ACC112 (cell line): ENCODE measurements at regions not wholly inside any gene's neighbourhood (a gene's known extent, or its start where the extent isn't known, plus 50 kb on each side); places are given as distances from the start of the nearest gene placed in this dataset.

ENCODE experiments used
- H2AFZ ChIP-seq: fragments of 200-600 bp; sonication (generic); one replicate; pipeline ENCODE4 v1.6.0; 2017; ENCODE audit warnings: antibody characterized with exemption, low read length; ENCODE audit not compliant: unreplicated experiment
- H3K27ac ChIP-seq: fragments of 200-600 bp; sonication (generic); 2 replicates; pipeline ENCODE4 v1.5.1; 2014; ENCODE audit warnings: low read depth, mild to moderate bottlenecking, antibody characterized with exemption, low read length, moderate library complexity
- H3K27me3 ChIP-seq: fragments of 200-600 bp; sonication (generic); 2 replicates; pipeline ENCODE4 v1.6.1; 2014; ENCODE audit warnings: mild to moderate bottlenecking, antibody characterized with exemption, low read length, moderate library complexity, mixed read lengths; ENCODE audit not compliant: insufficient read depth
- H3K36me3 ChIP-seq: fragments of 200-600 bp; sonication (generic); 2 replicates; pipeline ENCODE4 v1.6.1; 2016; ENCODE audit warnings: mild to moderate bottlenecking, antibody characterized with exemption, low read length, moderate library complexity, mixed read lengths; ENCODE audit not compliant: insufficient read depth
- H3K4me1 ChIP-seq: fragments of 200-600 bp; sonication (generic); one replicate; pipeline ENCODE4 v1.6.1; 2016; ENCODE audit warnings: low read length, mixed read lengths; ENCODE audit not compliant: insufficient read depth, unreplicated experiment, control insufficient read depth
- H3K4me3 ChIP-seq: fragments of 200-600 bp; sonication (generic); 2 replicates; pipeline ENCODE4 v1.5.1; 2014; ENCODE audit warnings: mild to moderate bottlenecking, low read depth, low read length
- H3K79me2 ChIP-seq: fragments of 200-600 bp; sonication (generic); one replicate; pipeline ENCODE4 v1.6.0; 2016; ENCODE audit warnings: low read length; ENCODE audit not compliant: control insufficient read depth, unreplicated experiment, insufficient read depth

DNA sequence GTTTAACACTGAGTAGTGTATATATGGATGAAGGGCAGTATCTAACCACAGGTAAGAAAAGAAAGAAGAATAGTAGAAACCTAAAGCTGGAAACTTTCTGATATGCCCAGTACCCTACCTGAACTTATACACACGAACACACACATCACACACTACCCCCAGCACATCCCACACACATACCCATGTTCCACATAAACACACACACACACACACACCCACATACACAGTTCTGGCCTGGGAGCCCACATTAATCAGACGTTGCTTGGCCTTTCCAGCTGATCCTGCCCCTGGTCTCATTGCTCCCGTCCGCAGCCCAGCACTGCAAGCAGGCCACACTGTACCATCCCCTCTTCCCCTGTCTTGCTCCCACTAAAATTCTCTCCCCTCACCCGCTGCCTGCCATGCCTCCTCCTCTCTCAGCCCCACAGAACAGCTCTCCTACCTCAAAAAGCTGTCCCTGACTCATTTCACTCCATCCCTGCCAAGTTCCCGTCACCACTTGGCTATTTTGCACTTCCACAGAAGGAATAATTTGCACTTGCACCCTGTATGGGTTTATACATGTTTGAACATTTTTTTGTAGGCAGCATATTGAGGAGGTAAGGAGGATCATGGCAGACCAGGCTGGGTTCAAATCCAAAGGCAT is 185.8 kb upstream of the PPP2R3A start:
- Histone ChIP-seq H3K36me3 (no peaks in the 10 kb centered on the region), H3K79me2 (no peaks in the 10 kb centered on the region), H2AFZ (no peak overlapping the region), H3K27ac (no peak overlapping the region), H3K4me1 (no peaks in the 10 kb centered on the region), H3K27me3 (no peaks in the 10 kb centered on the region), H3K4me3 (no peak overlapping the region)

GRCh38 chr3:135781026-135781815 is 184.3 kb upstream of the PPP2R3A start:
- H3K79me2 ChIP-seq: no peaks in the 10 kb centered on the region
- no peak overlapping the region for H3K27ac ChIP-seq
- H3K4me3 ChIP-seq: no peak overlapping the region
- H3K27me3 ChIP-seq: no peaks in the 10 kb centered on the region
- H2AFZ ChIP-seq: no peak overlapping the region
- no peaks in the 10 kb centered on the region for H3K36me3 ChIP-seq
- H3K4me1 ChIP-seq: no peaks in the 10 kb centered on the region

DNA sequence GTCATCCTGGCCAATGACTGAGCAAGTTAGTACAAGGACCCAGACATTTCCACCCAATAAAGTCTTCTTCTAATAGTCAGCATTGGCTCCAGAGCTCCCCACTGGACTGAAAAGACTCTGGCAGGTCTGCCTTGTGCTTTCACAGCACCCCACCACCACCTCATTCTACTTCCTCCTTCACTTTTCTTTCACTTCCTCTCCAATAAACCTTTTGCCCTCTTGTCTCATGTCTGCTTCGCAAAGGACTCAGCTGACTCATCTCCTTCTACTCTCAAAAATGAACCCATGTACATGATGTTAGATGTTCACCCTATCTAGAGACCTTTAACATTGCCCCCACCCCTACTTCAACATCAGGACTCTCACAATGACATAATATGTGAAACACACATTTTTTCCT is 181.0 kb upstream of the PPP2R3A start:
- Histone ChIP-seq H3K4me1 (no peaks in the 10 kb centered on the region), H3K27ac (no peak overlapping the region), H3K36me3 (no peaks in the 10 kb centered on the region), H3K79me2 (no peaks in the 10 kb centered on the region), H2AFZ (no peak overlapping the region), H3K4me3 (no peak overlapping the region), H3K27me3 (no peaks in the 10 kb centered on the region)

DNA sequence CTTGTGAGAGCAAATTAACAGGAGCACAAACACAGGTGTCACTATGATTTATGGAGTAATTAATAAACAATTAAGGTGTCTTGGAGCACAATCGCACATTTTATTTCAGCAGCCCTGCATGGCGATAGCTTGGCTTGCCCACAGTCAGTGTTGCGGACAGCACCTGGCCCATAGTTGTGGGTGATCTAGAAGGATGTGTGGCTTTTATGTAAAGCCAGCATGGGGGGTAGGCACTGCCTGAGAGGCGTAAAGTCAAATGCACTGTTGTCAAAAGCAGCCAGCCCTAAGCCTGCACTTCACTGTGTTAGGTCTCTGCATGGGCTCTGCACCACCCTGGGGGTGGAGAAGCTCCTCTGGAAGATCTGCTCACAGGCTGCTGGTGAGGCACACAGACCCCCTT is 177.4 kb upstream of the PPP2R3A start:
- Histone ChIP-seq H3K79me2 (no peaks in the 10 kb centered on the region), H3K36me3 (no peaks in the 10 kb centered on the region), H3K27me3 (no peaks in the 10 kb centered on the region), H3K27ac (no peak overlapping the region), H3K4me1 (no peaks in the 10 kb centered on the region), H3K4me3 (no peak overlapping the region), H2AFZ (no peak overlapping the region)

- Histone ChIP-seq H3K79me2 (no peaks in the 10 kb centered on the region), H2AFZ (no peak overlapping the region), H3K27ac (no peak overlapping the region), H3K4me3 (no peak overlapping the region), H3K4me1 (no peaks in the 10 kb centered on the region), H3K36me3 (no peaks in the 10 kb centered on the region), H3K27me3 (no peaks in the 10 kb centered on the region)
Measured at GRCh38 chr3:135788978-135789377, 176.6 kb upstream of the PPP2R3A start.

DNA sequence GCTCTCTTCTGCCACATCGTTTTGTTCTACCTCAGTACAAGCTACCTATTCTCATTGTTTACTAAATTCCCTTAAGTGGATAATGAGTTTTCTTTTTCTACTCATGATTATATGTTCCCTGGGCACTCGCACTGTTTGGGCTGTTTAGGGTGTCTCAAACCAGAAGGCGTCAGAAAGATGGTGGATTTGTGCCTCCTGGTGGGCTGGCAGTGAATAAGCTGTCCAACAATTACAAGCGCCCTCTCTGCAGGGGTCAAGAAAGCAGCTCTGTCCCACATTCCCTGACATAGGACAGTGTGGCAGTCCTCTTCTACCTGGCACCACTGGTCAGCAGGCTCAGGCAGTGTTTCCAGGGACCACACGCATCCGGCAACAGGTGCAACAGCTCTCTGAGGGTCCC is 173.4 kb upstream of the PPP2R3A start:
- H3K36me3 ChIP-seq: no peaks in the 10 kb centered on the region
- no peaks in the 10 kb centered on the region for H3K79me2 ChIP-seq
- no peaks in the 10 kb centered on the region for H3K4me1 ChIP-seq
- H2AFZ ChIP-seq: no peak overlapping the region
- no peaks in the 10 kb centered on the region for H3K27me3 ChIP-seq
- no peak overlapping the region for H3K4me3 ChIP-seq
- H3K27ac ChIP-seq: no peak overlapping the region

- Histone ChIP-seq H3K4me1 (no peaks in the 10 kb centered on the region), H3K27me3 (no peaks in the 10 kb centered on the region), H2AFZ (no peak overlapping the region), H3K36me3 (no peaks in the 10 kb centered on the region), H3K79me2 (no peaks in the 10 kb centered on the region), H3K27ac (no peak overlapping the region), H3K4me3 (no peak overlapping the region)
Measured at GRCh38 chr3:135792858-135793475, 172.6 kb upstream of the PPP2R3A start.

DNA sequence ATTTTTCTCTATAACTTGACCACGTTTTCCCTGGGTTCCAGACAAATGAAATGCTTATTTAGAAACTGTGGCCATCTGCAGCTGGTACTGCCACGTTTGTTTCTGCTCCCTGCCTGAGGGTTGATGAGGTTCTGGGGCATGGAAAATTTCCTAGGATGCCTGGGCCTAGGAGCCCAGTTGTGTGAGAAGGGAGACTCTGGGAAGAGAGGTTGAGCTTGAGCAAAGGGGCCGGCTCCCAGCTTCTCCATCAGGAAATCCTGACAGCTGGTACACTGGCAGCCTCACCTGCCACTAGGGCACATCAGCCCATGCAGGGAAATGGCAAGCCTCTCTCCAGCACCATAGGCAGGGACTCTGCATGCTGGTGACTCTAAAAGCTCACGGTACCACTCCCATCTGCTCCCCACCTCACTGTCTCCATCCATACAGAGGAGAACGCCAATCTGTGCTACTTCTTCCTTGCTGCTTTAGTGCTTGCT is 165.4 kb upstream of the PPP2R3A start:
- no peaks in the 10 kb centered on the region for H3K36me3 ChIP-seq

GRCh38 chr3:135801018-135801417 is 164.5 kb upstream of the PPP2R3A start:
- H3K27me3 ChIP-seq: no peaks in the 10 kb centered on the region
- H3K27ac ChIP-seq: no peak overlapping the region
- no peaks in the 10 kb centered on the region for H3K79me2 ChIP-seq
- no peak overlapping the region for H3K4me3 ChIP-seq
- H3K36me3 ChIP-seq: no peaks in the 10 kb centered on the region
- H2AFZ ChIP-seq: no peak overlapping the region
- no peaks in the 10 kb centered on the region for H3K4me1 ChIP-seq

More for the DNA sequence above, 165.4 kb upstream of the PPP2R3A start:
- Histone ChIP-seq H3K4me3 (no peak overlapping the region), H3K27me3 (no peaks in the 10 kb centered on the region), H3K4me1 (no peaks in the 10 kb centered on the region), H3K79me2 (no peaks in the 10 kb centered on the region), H2AFZ (no peak overlapping the region), H3K27ac (no peak overlapping the region)

DNA sequence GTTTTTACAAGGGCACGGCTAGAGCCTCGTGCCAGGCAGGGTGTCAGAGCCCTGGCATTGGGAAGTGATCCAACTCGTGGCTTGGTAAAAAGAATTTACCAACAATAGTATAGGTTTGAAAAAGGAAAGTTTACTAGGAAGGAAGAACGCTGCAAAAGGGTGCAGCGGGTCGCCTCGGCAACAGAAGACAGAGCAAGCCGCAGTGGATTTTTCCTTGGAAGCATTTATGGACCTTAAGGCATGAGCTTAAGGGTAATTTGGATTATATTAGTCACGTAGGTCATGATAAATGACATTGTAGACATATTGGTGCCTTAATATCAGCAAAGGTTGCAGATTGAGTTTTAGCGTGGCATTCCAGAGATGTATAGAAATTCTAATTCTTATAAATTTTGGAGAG is 163.4 kb upstream of the PPP2R3A start:
- H3K79me2 ChIP-seq: no peaks in the 10 kb centered on the region
- no peak overlapping the region for H3K27ac ChIP-seq
- H3K4me1 ChIP-seq: no peaks in the 10 kb centered on the region
- no peak overlapping the region for H3K4me3 ChIP-seq
- no peak overlapping the region for H2AFZ ChIP-seq
- no peaks in the 10 kb centered on the region for H3K36me3 ChIP-seq
- H3K27me3 ChIP-seq: no peaks in the 10 kb centered on the region
